ENCODE measurements at regions not wholly inside any gene's neighbourhood (a gene's known extent, or its start where the extent isn't known, plus 50 kb on each side); places are given as distances from the start of the nearest gene placed in this dataset.

DNA sequence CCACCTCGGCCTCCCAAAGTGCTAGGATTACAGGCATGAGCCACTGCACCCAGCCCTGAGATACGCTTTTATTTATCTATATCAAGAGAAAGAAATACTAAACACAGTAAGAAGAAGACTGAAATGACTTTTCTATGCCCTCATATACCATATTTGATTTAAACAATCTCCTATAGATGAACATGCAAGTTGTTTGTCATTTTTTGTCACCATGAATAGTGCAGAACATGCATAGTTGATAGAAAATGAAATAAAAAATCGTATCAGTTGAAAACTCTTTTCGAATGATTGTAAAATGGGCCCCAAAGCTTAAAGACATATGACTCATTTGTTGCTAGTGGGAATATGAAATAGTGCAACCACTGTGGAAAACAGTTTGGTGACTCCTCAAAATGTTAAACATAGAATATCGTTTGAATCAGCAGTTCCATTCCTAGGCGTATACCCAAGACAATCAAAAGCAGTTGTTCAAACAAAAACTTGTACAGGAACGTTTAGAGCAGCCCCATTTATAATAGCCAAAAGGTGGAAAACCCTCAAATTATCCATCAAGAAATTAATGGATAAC lies 61.4 kb upstream of the ANKH start:
- TF ChIP-seq, protein P1, sequence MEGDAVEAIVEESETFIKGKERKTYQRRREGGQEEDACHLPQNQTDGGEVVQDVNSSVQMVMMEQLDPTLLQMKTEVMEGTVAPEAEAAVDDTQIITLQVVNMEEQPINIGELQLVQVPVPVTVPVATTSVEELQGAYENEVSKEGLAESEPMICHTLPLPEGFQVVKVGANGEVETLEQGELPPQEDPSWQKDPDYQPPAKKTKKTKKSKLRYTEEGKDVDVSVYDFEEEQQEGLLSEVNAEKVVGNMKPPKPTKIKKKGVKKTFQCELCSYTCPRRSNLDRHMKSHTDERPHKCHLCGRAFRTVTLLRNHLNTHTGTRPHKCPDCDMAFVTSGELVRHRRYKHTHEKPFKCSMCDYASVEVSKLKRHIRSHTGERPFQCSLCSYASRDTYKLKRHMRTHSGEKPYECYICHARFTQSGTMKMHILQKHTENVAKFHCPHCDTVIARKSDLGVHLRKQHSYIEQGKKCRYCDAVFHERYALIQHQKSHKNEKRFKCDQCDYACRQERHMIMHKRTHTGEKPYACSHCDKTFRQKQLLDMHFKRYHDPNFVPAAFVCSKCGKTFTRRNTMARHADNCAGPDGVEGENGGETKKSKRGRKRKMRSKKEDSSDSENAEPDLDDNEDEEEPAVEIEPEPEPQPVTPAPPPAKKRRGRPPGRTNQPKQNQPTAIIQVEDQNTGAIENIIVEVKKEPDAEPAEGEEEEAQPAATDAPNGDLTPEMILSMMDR (IDR thresholded peaks at IDR 0.05): no peak
- TF ChIP-seq POLR2A (IDR thresholded peaks at IDR 0.05): no peak

Measured in esophagus squamous epithelium (tissue), 4 donors.